MCF 10A (cell line): ENCODE measurements at regions not wholly inside any gene's neighbourhood (a gene's known extent, or its start where the extent isn't known, plus 50 kb on each side); places are given as distances from the start of the nearest gene placed in this dataset.

ENCODE experiments used
- BruUV-seq: library from RNA; stranded (reverse); fragments of 400-500 nt; replicated peaks from 2 replicates; lab custom pipeline; 2021; lab: Mats Ljungman, UMichigan
- CTCF ChIA-PET: fragments of 300-600 bp; sonication (Branson Sonifier 250); formaldehyde crosslinking; extraction: SDS; loops from one replicate; lab custom pipeline; 2021; ENCODE audit warnings: antibody characterized with exemption, inconsistent platforms; lab: Yijun Ruan, JAX
- POLR2A ChIA-PET: fragments of 300-600, 350-650 bp; sonication (Branson Sonifier 250); formaldehyde crosslinking; extraction: SDS; loops from one replicate; lab custom pipeline; 2020; ENCODE audit warnings: antibody characterized with exemption, inconsistent platforms; lab: Yijun Ruan, JAX
- DNase-seq: peaks from one replicate; pipeline ENCODE4 v3.0.0-alpha.2; 2018; ENCODE audit not compliant: unreplicated experiment
- H3K27ac Mint-ChIP-seq: one replicate; pipeline ENCODE4 v1.8.0; 2022; ENCODE audit warnings: mild to moderate bottlenecking, low read depth, mixed read lengths; ENCODE audit not compliant: unreplicated experiment
- H3K27me3 Mint-ChIP-seq: one replicate; pipeline ENCODE4 v1.8.0; 2022; ENCODE audit warnings: mixed read lengths; ENCODE audit not compliant: insufficient read depth, unreplicated experiment
- H3K36me3 Mint-ChIP-seq: one replicate; pipeline ENCODE4 v1.8.0; 2022; ENCODE audit warnings: mild to moderate bottlenecking, moderate library complexity, mixed read lengths; ENCODE audit not compliant: insufficient read depth, unreplicated experiment
- H3K4me1 Mint-ChIP-seq: one replicate; pipeline ENCODE4 v1.8.0; 2022; ENCODE audit warnings: mixed read lengths; ENCODE audit not compliant: insufficient read depth, unreplicated experiment
- H3K4me3 Mint-ChIP-seq: one replicate; pipeline ENCODE4 v1.8.0; 2022; ENCODE audit warnings: mild to moderate bottlenecking, moderate library complexity, mixed read lengths; ENCODE audit not compliant: unreplicated experiment
- H3K9me3 Mint-ChIP-seq: one replicate; pipeline ENCODE4 v1.8.0; 2022; ENCODE audit warnings: mixed read lengths; ENCODE audit not compliant: unreplicated experiment
- intact Hi-C: fragments of 100-400 bp; cut with micrococcal nuclease; formaldehyde crosslinking; loops from 2 replicates; pipeline ENCODE4 v1.14.1; 2022
- TF ChIP-seq, protein P1 (sequence below): fragments of 200-600 bp; IDR thresholded peaks from one replicate; pipeline ENCODE4 v1.8.0; 2022; ENCODE audit warnings: antibody characterized with exemption, mild to moderate bottlenecking; ENCODE audit not compliant: unreplicated experiment

DNA sequence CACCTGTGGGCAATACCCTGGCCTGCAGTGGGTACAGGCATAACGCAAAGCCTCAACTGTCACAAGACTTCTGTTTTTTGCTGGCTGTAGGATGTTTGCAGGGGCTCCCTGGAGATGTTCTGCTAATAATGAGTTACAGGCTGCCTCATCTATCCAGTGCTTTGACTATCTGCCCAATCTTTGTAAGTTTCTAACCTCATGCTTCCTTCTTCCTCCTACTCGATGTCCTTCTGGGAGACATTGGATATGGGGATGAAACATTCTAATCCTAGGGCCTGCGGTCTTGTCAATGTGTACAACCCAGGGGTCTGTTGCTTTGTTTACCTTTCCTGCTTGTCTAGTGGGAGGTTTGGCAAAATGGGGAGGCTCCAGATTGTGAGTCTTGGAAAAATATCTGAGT is 136.8 kb upstream of the TCF21 start:
- no TSS peak for BruUV-seq
- DNase-seq: no peak
- intact Hi-C loops: no loop called here
- no peaks in the 10 kb centered on the region for H3K4me1 Mint-ChIP-seq
- ChIA-PET POLR2A (no interaction called here), CTCF (no interaction called here)
- no peaks in the 10 kb centered on the region for H3K27me3 Mint-ChIP-seq
- TF ChIP-seq, protein P1, sequence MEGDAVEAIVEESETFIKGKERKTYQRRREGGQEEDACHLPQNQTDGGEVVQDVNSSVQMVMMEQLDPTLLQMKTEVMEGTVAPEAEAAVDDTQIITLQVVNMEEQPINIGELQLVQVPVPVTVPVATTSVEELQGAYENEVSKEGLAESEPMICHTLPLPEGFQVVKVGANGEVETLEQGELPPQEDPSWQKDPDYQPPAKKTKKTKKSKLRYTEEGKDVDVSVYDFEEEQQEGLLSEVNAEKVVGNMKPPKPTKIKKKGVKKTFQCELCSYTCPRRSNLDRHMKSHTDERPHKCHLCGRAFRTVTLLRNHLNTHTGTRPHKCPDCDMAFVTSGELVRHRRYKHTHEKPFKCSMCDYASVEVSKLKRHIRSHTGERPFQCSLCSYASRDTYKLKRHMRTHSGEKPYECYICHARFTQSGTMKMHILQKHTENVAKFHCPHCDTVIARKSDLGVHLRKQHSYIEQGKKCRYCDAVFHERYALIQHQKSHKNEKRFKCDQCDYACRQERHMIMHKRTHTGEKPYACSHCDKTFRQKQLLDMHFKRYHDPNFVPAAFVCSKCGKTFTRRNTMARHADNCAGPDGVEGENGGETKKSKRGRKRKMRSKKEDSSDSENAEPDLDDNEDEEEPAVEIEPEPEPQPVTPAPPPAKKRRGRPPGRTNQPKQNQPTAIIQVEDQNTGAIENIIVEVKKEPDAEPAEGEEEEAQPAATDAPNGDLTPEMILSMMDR: no peak
- H3K9me3 Mint-ChIP-seq: no peaks in the 10 kb centered on the region
- H3K36me3 Mint-ChIP-seq: no peaks in the 10 kb centered on the region
- no peak overlapping the region for H3K27ac Mint-ChIP-seq
- no peak overlapping the region for H3K4me3 Mint-ChIP-seq

DNA sequence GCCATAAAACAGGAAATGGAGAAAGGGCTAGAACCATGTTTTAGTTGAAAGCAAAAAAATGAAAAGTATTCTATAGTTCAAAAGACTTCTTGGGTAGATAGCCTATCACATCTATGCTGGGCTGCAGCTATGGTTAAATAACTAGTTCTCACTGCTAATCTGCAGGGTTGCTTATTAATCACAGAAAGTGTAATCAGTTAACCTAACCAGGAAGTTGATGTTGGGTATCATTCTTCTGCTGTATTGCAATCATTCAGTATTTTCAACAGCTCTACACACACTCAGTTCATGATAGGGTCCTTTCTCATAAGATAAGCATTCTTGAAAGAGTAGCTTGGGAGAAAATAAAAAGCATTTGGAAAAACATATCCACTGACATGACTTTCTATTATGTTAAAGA is 135.2 kb upstream of the TCF21 start:
- TF ChIP-seq, protein P1: no peak
- H3K4me1 Mint-ChIP-seq: no peaks in the 10 kb centered on the region
- CTCF ChIA-PET: no interaction called here
- no peak for DNase-seq
- no peaks in the 10 kb centered on the region for H3K36me3 Mint-ChIP-seq
- no peak overlapping the region for H3K27ac Mint-ChIP-seq
- H3K27me3 Mint-ChIP-seq: no peaks in the 10 kb centered on the region
- intact Hi-C loops: no loop called here
- POLR2A ChIA-PET: no interaction called here
- no TSS peak for BruUV-seq
- H3K4me3 Mint-ChIP-seq: no peak overlapping the region
- H3K9me3 Mint-ChIP-seq: no peaks in the 10 kb centered on the region

- intact Hi-C loops: no loop called here
- no peaks in the 10 kb centered on the region for H3K9me3 Mint-ChIP-seq
- no peaks in the 10 kb centered on the region for H3K27me3 Mint-ChIP-seq
- no peak for DNase-seq
- no peak overlapping the region for H3K27ac Mint-ChIP-seq
- no peaks in the 10 kb centered on the region for H3K36me3 Mint-ChIP-seq
- no TSS peak for BruUV-seq
- no peak overlapping the region for H3K4me3 Mint-ChIP-seq
- TF ChIP-seq, protein P1: no peak
- POLR2A ChIA-PET: interaction anchor here (1.3 kb wide), 1 partner anchor 940 kb away, joined by 3 read pairs; the partner anchor contains the start of gene RPS12
- H3K4me1 Mint-ChIP-seq: no peaks in the 10 kb centered on the region
- CTCF ChIA-PET: no interaction called here
Observed at GRCh38 chr6:133754298-133754697, 134.6 kb upstream of the TCF21 start.

GRCh38 chr6:133756078-133756695 is 132.7 kb upstream of the TCF21 start:
- H3K4me1 Mint-ChIP-seq: no peaks in the 10 kb centered on the region
- CTCF ChIA-PET: interaction anchor here (0.7 to 2.4 kb wide), 2 partner anchors 187 to 1564 kb away, joined by 4 to 9 read pairs; no protein-coding TSS in a partner anchor

More at GRCh38 chr6:133756078-133756695, 132.7 kb upstream of the TCF21 start:
- Mint-ChIP-seq H3K36me3 (no peaks in the 10 kb centered on the region), H3K9me3 (no peaks in the 10 kb centered on the region), H3K27me3 (no peaks in the 10 kb centered on the region), H3K27ac (no peak overlapping the region), H3K4me3 (no peak overlapping the region)
- intact Hi-C loops: no loop called here
- BruUV-seq: no TSS peak
- POLR2A ChIA-PET: interaction anchor here (0.6 kb wide), 1 partner anchor 10 kb away, joined by 3 read pairs; no protein-coding TSS in a partner anchor
- TF ChIP-seq, protein P1: no peak
- DNase-seq: no peak
